ENCODE measurements at regions not wholly inside any gene's neighbourhood (a gene's known extent, or its start where the extent isn't known, plus 50 kb on each side); places are given as distances from the start of the nearest gene placed in this dataset.

- Histone ChIP-seq H3K36me3 (no peaks in the 10 kb centered on the region), H3K27me3 (no peaks in the 10 kb centered on the region), H3K9me3 (no peaks in the 10 kb centered on the region), H3K27ac (no peak overlapping the region), H3K4me1 (no peaks in the 10 kb centered on the region), H3K4me3 (no peak overlapping the region)
- TF ChIP-seq POLR2A (IDR thresholded peaks at IDR 0.05): no peak
- TF ChIP-seq CTCF (IDR thresholded peaks at IDR 0.05 in 4 of 5, conservative IDR thresholded peaks at IDR 0.05 in 1 of 5): no peak
- intact Hi-C loops (cut with DNase I; ENCODE audit: low total_unique reads): no loop called here
- in situ Hi-C loops (cut with MboI; ENCODE audit: low sequenced_read_pairs in 4 of 4): no loop called here
- ATAC-seq (no peak), DNase-seq (no peak)
These were observed 221.5 kb upstream of the FAM241A start for GRCh38 chr4:111923786-111924185.

- in situ Hi-C loops (cut with MboI; ENCODE audit: low sequenced_read_pairs in 4 of 4) (no loop called here), intact Hi-C loops (cut with DNase I; ENCODE audit: low total_unique reads) (no loop called here)
- no peak for TF ChIP-seq CTCF (IDR thresholded peaks at IDR 0.05 in 4 of 5, conservative IDR thresholded peaks at IDR 0.05 in 1 of 5)
- TF ChIP-seq POLR2A (IDR thresholded peaks at IDR 0.05): no peak
- H3K36me3 ChIP-seq: no peaks in the 10 kb centered on the region
- H3K27me3 ChIP-seq: no peaks in the 10 kb centered on the region
- H3K4me1 ChIP-seq: no peaks in the 10 kb centered on the region
- H3K27ac ChIP-seq: no peak overlapping the region
- DNase-seq (no peak), ATAC-seq (no peak)
- H3K4me3 ChIP-seq: no peak overlapping the region
- no peaks in the 10 kb centered on the region for H3K9me3 ChIP-seq
These were observed 220.6 kb upstream of the FAM241A start for GRCh38 chr4:111924696-111925095.

GRCh38 chr4:111930659-111931058, 214.6 kb upstream of the FAM241A start:
- Histone ChIP-seq H3K4me1 (no peaks in the 10 kb centered on the region), H3K27me3 (no peaks in the 10 kb centered on the region), H3K9me3 (no peaks in the 10 kb centered on the region), H3K36me3 (no peaks in the 10 kb centered on the region), H3K27ac (no peak overlapping the region), H3K4me3 (no peak overlapping the region)
- no peak for DNase-seq
- no peak for TF ChIP-seq CTCF (IDR thresholded peaks at IDR 0.05 in 4 of 5, conservative IDR thresholded peaks at IDR 0.05 in 1 of 5)
- TF ChIP-seq POLR2A (IDR thresholded peaks at IDR 0.05): no peak
- intact Hi-C loops (cut with DNase I; ENCODE audit: low total_unique reads) (no loop called here), in situ Hi-C loops (cut with MboI; ENCODE audit: low sequenced_read_pairs in 4 of 4) (no loop called here)
- no peak for ATAC-seq

DNA sequence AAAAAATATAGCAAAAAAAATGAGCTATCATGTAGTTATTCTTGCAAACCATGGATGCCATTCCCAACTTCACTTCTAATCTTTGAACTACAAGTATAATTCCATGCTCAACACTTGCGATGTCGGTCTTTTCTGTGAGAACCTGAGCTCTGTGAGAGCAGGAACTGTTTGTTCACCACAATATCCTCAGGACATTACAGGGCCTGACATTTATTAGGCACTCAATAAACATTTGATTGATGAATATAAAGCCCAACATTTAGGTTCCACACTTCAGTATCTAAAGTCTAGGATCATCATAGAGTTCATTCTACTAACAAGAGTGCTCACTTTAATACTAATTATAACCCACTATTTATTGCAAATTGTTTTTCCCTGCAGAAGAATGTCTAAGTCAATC, 211.6 kb upstream of the FAM241A start:
- intact Hi-C loops (cut with DNase I; ENCODE audit: low total_unique reads): no loop called here
- H3K27ac ChIP-seq: no peak overlapping the region
- in situ Hi-C loops (cut with MboI; ENCODE audit: low sequenced_read_pairs in 4 of 4): no loop called here
- no peak overlapping the region for H3K4me3 ChIP-seq
- no peaks in the 10 kb centered on the region for H3K4me1 ChIP-seq
- no peaks in the 10 kb centered on the region for H3K9me3 ChIP-seq
- no peaks in the 10 kb centered on the region for H3K36me3 ChIP-seq
- no peak for TF ChIP-seq CTCF (IDR thresholded peaks at IDR 0.05 in 4 of 5, conservative IDR thresholded peaks at IDR 0.05 in 1 of 5)
- TF ChIP-seq POLR2A (IDR thresholded peaks at IDR 0.05): no peak
- H3K27me3 ChIP-seq: no peaks in the 10 kb centered on the region
- ATAC-seq: no peak
- no peak for DNase-seq

DNA sequence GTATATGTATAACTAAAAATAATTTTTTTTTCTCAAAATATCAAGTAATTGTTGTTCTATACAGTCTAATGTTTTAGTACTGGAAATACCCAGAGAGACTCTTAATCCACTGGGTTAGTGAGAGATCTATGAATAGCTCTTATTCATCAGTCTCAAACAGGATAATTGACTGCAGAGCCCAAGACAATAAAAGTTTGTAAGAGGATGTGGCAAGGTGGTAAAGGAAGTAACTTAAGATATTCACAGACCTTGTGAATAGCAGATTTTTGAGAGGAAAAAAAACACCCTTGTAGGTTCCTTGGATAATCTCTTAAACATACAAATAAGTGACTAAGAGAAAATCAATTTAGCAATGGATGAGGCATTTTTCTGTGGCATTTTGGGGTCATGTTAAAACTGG, 210.9 kb upstream of the FAM241A start:
- ATAC-seq: no peak

More for the DNA sequence above, 210.9 kb upstream of the FAM241A start:
- intact Hi-C loops (cut with DNase I; ENCODE audit: low total_unique reads): no loop called here
- TF ChIP-seq POLR2A (IDR thresholded peaks at IDR 0.05): no peak
- no peak for TF ChIP-seq CTCF (IDR thresholded peaks at IDR 0.05 in 4 of 5, conservative IDR thresholded peaks at IDR 0.05 in 1 of 5)
- no peak for DNase-seq
- in situ Hi-C loops (cut with MboI; ENCODE audit: low sequenced_read_pairs in 4 of 4): no loop called here
- Histone ChIP-seq H3K27ac (no peak overlapping the region), H3K4me3 (no peak overlapping the region), H3K9me3 (no peaks in the 10 kb centered on the region), H3K27me3 (no peaks in the 10 kb centered on the region), H3K4me1 (no peaks in the 10 kb centered on the region), H3K36me3 (no peaks in the 10 kb centered on the region)
